ENCODE measurements at regions not wholly inside any gene's neighbourhood (a gene's known extent, or its start where the extent isn't known, plus 50 kb on each side); places are given as distances from the start of the nearest gene placed in this dataset.

- no peak for DNase-seq (ENCODE audit: extremely low spot score)
- TF ChIP-seq SP1 (IDR thresholded peaks at IDR 0.05) (no peak), ELF4 (IDR thresholded peaks at IDR 0.05) (no peak), CTBP1 (IDR thresholded peaks at IDR 0.05; ENCODE audit: borderline replicate concordance) (no peak), LEF1 (IDR thresholded peaks at IDR 0.05; ENCODE audit: borderline replicate concordance) (no peak), ARNT (IDR thresholded peaks at IDR 0.05) (no peak)
- ChIA-PET CTCF (no interaction called here), POLR2A (no interaction called here)
Observed at GRCh38 chr7:16121876-16122390, 299.4 kb downstream of the CRPPA start.

GRCh38 chr7:16115374-16115773 is 306.0 kb downstream of the CRPPA start:
- ChIA-PET POLR2A (no interaction called here), CTCF (interaction anchor here (1.0 kb wide), 2 partner anchors 17 to 449 kb away, joined by 3 read pairs; no protein-coding TSS in a partner anchor)
- no peak for TF ChIP-seq LEF1 (IDR thresholded peaks at IDR 0.05; ENCODE audit: borderline replicate concordance)
- DNase-seq (ENCODE audit: extremely low spot score), result no peak

- ChIA-PET POLR2A (no interaction called here), CTCF (interaction anchor here (0.7 to 1.0 kb wide), 2 partner anchors 16 to 752 kb away, joined by 3 to 8 read pairs; no protein-coding TSS in a partner anchor)
- TF ChIP-seq ZNF384 (IDR thresholded peaks at IDR 0.05) (no peak), SUZ12 (IDR thresholded peaks at IDR 0.05) (no peak), ELF4 (IDR thresholded peaks at IDR 0.05) (no peak), LEF1 (IDR thresholded peaks at IDR 0.05; ENCODE audit: borderline replicate concordance) (no peak), BHLHE40 (IDR thresholded peaks at IDR 0.05; ENCODE audit: borderline replicate concordance) (no peak), FOXM1 (IDR thresholded peaks at IDR 0.05; ENCODE audit: borderline replicate concordance) (no peak), PKNOX1 (IDR thresholded peaks at IDR 0.05) (no peak), L3MBTL2 (conservative IDR thresholded peaks at IDR 0.05) (no peak), SP1 (IDR thresholded peaks at IDR 0.05) (no peak), NFRKB (IDR thresholded peaks at IDR 0.05) (no peak), CTBP1 (IDR thresholded peaks at IDR 0.05; ENCODE audit: borderline replicate concordance) (no peak), FOXA1 (IDR thresholded peaks at IDR 0.05) (no peak), FOXK2 (IDR thresholded peaks at IDR 0.05) (no peak), HDGF (IDR thresholded peaks at IDR 0.05; ENCODE audit: borderline replicate concordance) (no peak), TARDBP (IDR thresholded peaks at IDR 0.05) (no peak), ARNT (IDR thresholded peaks at IDR 0.05) (no peak)
- no peak for DNase-seq (ENCODE audit: extremely low spot score)
Observed at GRCh38 chr7:16114633-16115032, 306.7 kb downstream of the CRPPA start.

- TF ChIP-seq LEF1 (IDR thresholded peaks at IDR 0.05; ENCODE audit: borderline replicate concordance) (no peak), SUZ12 (IDR thresholded peaks at IDR 0.05) (no peak), ARNT (IDR thresholded peaks at IDR 0.05) (no peak), L3MBTL2 (conservative IDR thresholded peaks at IDR 0.05) (no peak), CTBP1 (IDR thresholded peaks at IDR 0.05; ENCODE audit: borderline replicate concordance) (no peak), FOXA1 (IDR thresholded peaks at IDR 0.05) (no peak), TARDBP (IDR thresholded peaks at IDR 0.05) (no peak), NFRKB (IDR thresholded peaks at IDR 0.05) (no peak), FOXK2 (IDR thresholded peaks at IDR 0.05) (no peak), FOXM1 (IDR thresholded peaks at IDR 0.05; ENCODE audit: borderline replicate concordance) (no peak), BHLHE40 (IDR thresholded peaks at IDR 0.05; ENCODE audit: borderline replicate concordance) (no peak), PKNOX1 (IDR thresholded peaks at IDR 0.05) (no peak), ZNF384 (IDR thresholded peaks at IDR 0.05) (no peak), SP1 (IDR thresholded peaks at IDR 0.05) (no peak), ELF4 (IDR thresholded peaks at IDR 0.05) (no peak), HDGF (IDR thresholded peaks at IDR 0.05; ENCODE audit: borderline replicate concordance) (no peak)
- ChIA-PET CTCF (interaction anchor here (0.7 to 1.0 kb wide), 2 partner anchors 16 to 752 kb away, joined by 3 to 8 read pairs; no protein-coding TSS in a partner anchor), POLR2A (no interaction called here)
- DNase-seq (ENCODE audit: extremely low spot score), result no peak
Observed at GRCh38 chr7:16114071-16114470, 307.3 kb downstream of the CRPPA start.

GRCh38 chr7:16113058-16113457 is 308.3 kb downstream of the CRPPA start:
- CTCF ChIA-PET, result no interaction called here
- POLR2A ChIA-PET, result no interaction called here
- TF ChIP-seq SUZ12 (IDR thresholded peaks at IDR 0.05) (no peak), ZNF384 (IDR thresholded peaks at IDR 0.05) (no peak), LEF1 (IDR thresholded peaks at IDR 0.05; ENCODE audit: borderline replicate concordance) (no peak), TARDBP (IDR thresholded peaks at IDR 0.05) (no peak), ELF4 (IDR thresholded peaks at IDR 0.05) (no peak), HDGF (IDR thresholded peaks at IDR 0.05; ENCODE audit: borderline replicate concordance) (no peak), SP1 (IDR thresholded peaks at IDR 0.05) (no peak), FOXM1 (IDR thresholded peaks at IDR 0.05; ENCODE audit: borderline replicate concordance) (no peak), BHLHE40 (IDR thresholded peaks at IDR 0.05; ENCODE audit: borderline replicate concordance) (no peak), CTBP1 (IDR thresholded peaks at IDR 0.05; ENCODE audit: borderline replicate concordance) (no peak)

GRCh38 chr7:16106869-16107268 is 314.5 kb downstream of the CRPPA start:
- no peak for DNase-seq (ENCODE audit: extremely low spot score)
- ChIA-PET CTCF (no interaction called here), POLR2A (no interaction called here)
- TF ChIP-seq NFRKB (IDR thresholded peaks at IDR 0.05) (no peak), BHLHE40 (IDR thresholded peaks at IDR 0.05; ENCODE audit: borderline replicate concordance) (no peak), ARNT (IDR thresholded peaks at IDR 0.05) (no peak), ZNF384 (IDR thresholded peaks at IDR 0.05) (no peak), ELF4 (IDR thresholded peaks at IDR 0.05) (no peak), HDGF (IDR thresholded peaks at IDR 0.05; ENCODE audit: borderline replicate concordance) (no peak), SP1 (IDR thresholded peaks at IDR 0.05) (no peak), FOXK2 (IDR thresholded peaks at IDR 0.05) (no peak), LEF1 (IDR thresholded peaks at IDR 0.05; ENCODE audit: borderline replicate concordance) (no peak), CTBP1 (IDR thresholded peaks at IDR 0.05; ENCODE audit: borderline replicate concordance) (no peak), FOXM1 (IDR thresholded peaks at IDR 0.05; ENCODE audit: borderline replicate concordance) (no peak), TARDBP (IDR thresholded peaks at IDR 0.05) (no peak), SUZ12 (IDR thresholded peaks at IDR 0.05) (no peak)

More at GRCh38 chr7:16113058-16113457, 308.3 kb downstream of the CRPPA start:
- no peak for DNase-seq (ENCODE audit: extremely low spot score)

- POLR2A ChIA-PET, result no interaction called here
- CTCF ChIA-PET, result no interaction called here
- TF ChIP-seq ARNT (IDR thresholded peaks at IDR 0.05) (no peak), PKNOX1 (IDR thresholded peaks at IDR 0.05) (no peak), L3MBTL2 (conservative IDR thresholded peaks at IDR 0.05) (no peak), SP1 (IDR thresholded peaks at IDR 0.05) (no peak), NFRKB (IDR thresholded peaks at IDR 0.05) (no peak), LEF1 (IDR thresholded peaks at IDR 0.05; ENCODE audit: borderline replicate concordance) (no peak), ZNF384 (IDR thresholded peaks at IDR 0.05) (no peak), CTBP1 (IDR thresholded peaks at IDR 0.05; ENCODE audit: borderline replicate concordance) (no peak), SUZ12 (IDR thresholded peaks at IDR 0.05) (no peak), FOXK2 (IDR thresholded peaks at IDR 0.05) (no peak)
- DNase-seq (ENCODE audit: extremely low spot score), result no peak
Observed at GRCh38 chr7:16106300-16106699, 315.0 kb downstream of the CRPPA start.
